HUES6 (cell line): ENCODE measurements at regions not wholly inside any gene's neighbourhood (a gene's known extent, or its start where the extent isn't known, plus 50 kb on each side); places are given as distances from the start of the nearest gene placed in this dataset.

ENCODE experiments used
- H3K27ac ChIP-seq: 2 replicates; pipeline ENCODE4 v1.7.0; 2013; ENCODE audit warnings: low read depth, mild to moderate bottlenecking, low read length, inconsistent platforms
- H3K27me3 ChIP-seq: 2 replicates; pipeline ENCODE4 v1.6.1; 2013; ENCODE audit warnings: low read length; ENCODE audit not compliant: control insufficient read depth, insufficient read depth
- H3K36me3 ChIP-seq: 2 replicates; pipeline ENCODE4 v1.6.1; 2013; ENCODE audit warnings: low read length; ENCODE audit not compliant: control insufficient read depth, insufficient read depth
- H3K4me1 ChIP-seq: 2 replicates; pipeline ENCODE4 v1.6.1; 2013; ENCODE audit warnings: low read length; ENCODE audit not compliant: control insufficient read depth, insufficient read depth
- H3K4me3 ChIP-seq: 2 replicates; pipeline ENCODE4 v1.5.1; 2013; ENCODE audit warnings: low read depth, low read length
- H3K9ac ChIP-seq: one replicate; pipeline ENCODE4 v1.6.1; 2013; ENCODE audit warnings: mild to moderate bottlenecking, low read length
- H3K9me3 ChIP-seq: 2 replicates; pipeline ENCODE4 v1.6.1; 2013; ENCODE audit warnings: low read depth, low read length; ENCODE audit not compliant: control insufficient read depth, insufficient read depth

DNA sequence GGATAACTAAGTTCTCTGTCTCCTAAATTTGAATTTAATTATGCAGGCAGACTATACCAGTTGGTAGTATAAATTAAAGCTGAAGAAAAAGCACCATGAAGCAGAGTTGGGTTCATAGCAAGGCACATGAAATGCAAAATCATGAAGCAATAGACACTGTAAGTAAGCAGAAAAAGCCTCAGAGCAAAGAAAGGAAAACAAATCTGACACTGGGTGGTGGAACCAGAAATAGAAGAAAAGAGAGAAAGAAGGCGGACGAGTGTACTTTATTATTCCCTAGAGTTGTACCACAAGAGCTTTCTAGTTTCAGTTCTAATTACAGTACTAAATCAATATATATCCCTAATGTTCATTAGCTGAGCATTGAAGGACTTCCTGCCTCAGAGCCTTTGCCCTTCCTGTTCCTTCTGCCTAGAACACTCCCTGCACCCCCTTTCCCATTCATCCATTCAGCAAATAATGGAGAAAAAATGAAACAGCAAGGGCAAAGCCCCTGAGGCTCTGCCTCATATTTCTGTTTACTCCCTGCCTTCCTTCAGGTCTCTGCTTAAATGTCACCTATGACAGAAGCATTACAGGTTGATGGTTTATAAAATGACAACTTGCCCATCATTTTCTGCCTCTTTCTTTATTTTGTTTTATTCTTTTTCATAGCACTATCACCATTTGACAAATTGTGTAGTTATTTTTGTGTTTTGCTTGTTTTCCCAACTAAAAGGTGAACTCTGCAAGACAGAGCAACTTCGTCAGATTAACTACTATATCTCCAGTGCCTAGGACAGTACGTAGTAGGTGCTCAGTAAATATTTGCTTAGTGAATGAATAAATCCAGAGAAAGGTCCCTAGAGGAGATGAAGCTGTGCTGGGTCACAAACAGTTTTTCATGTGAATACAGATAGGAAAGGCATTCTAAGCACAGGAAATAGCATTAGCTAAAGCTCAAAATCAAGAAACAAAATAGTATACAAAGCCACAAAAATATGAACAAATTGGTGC, 154.0 kb upstream of the RASGEF1B start:
- Histone ChIP-seq H3K27me3 (no peaks in the 10 kb centered on the region), H3K9me3 (no peaks in the 10 kb centered on the region), H3K9ac (no peak overlapping the region), H3K27ac (no peak overlapping the region), H3K4me1 (peaks cover 9% of the 10 kb centered on the region), H3K36me3 (no peaks in the 10 kb centered on the region), H3K4me3 (no peak overlapping the region)

DNA sequence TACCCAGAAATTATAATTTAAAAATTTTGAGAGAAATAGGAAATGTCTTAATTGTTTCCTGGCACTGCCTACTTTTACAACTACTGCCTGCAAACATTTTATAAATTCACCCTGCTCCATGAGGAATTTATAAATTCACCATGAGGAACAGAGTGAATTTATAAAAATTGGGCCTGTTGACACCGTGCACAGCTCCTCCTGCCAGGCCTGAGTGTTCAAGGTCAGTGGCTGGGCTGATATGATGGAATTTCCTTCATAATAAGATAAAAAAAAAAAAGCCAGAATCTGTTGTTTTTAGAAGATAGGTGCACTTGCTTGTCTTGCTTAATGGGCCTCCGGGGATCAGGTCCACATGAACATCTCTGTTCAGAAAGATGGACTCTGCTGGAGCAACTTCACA, 151.7 kb upstream of the RASGEF1B start:
- H3K27ac ChIP-seq, result no peak overlapping the region
- H3K4me3 ChIP-seq, result no peak overlapping the region
- peaks cover 2% of the 10 kb centered on the region; the same call in 1 of the 2 replicates for H3K9me3 ChIP-seq

DNA sequence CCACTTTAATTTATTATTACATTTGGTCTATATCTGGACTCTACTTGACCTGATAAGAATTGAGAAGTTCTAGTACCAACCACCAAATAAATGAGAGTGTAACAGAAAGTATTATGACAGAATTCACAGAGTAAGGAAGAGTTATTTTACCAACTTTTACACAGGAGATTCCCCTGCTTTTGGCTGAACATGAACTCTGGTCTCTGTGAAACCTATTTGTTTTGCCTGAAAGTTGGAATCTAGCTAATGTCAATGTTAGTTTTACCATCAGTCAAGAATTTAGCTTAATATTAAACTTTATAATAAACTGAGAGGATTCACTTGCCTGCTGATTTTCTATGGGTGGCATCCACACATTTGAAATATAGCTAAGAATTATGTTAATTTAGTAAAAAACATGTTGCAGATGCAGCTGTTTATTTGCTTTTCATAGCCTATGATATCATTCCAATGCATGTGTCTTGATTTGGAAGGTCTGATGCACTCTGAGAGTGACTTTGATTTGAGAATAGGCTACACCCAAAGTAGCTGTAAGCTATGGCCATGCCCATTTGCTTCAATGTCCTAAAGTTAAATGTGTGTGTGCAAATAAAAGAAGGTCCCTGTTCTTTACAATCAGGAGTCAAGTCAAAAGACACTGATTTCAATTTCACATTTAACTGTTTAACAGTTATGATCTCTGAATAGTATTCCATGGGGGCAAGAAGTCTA, 150.9 kb upstream of the RASGEF1B start:
- no peak overlapping the region for H3K4me3 ChIP-seq
- H3K27ac ChIP-seq, result no peak overlapping the region
- no peaks in the 10 kb centered on the region for H3K36me3 ChIP-seq
- no peaks in the 10 kb centered on the region for H3K27me3 ChIP-seq
- peaks cover 2% of the 10 kb centered on the region; the same call in 1 of the 2 replicates for H3K9me3 ChIP-seq
- H3K4me1 ChIP-seq, result peaks cover 5% of the 10 kb centered on the region
- no peak overlapping the region for H3K9ac ChIP-seq

More for the DNA sequence above, 151.7 kb upstream of the RASGEF1B start:
- Histone ChIP-seq H3K4me1 (peaks cover 9% of the 10 kb centered on the region), H3K27me3 (no peaks in the 10 kb centered on the region), H3K36me3 (no peaks in the 10 kb centered on the region), H3K9ac (no peak overlapping the region)

DNA sequence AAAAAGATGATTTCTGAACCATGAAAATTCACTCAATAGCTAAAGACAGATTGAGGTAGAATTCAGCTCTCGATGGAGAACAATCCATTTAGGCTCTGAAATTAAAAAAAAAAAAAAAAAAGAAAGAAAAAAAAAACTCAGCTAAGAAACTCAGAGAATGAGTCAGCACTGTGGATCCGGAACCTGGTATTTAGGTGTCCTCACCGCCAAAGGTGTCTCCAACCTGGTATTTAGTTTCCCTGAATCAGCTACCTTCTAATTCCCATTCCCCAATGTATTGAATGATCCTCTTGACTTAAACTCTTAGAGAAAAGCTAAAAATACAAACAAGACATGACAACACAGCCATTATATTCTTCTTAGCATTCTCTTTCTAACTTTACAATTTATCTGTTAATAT, 150.3 kb upstream of the RASGEF1B start:
- Histone ChIP-seq H3K27ac (no peak overlapping the region), H3K9me3 (peaks cover 2% of the 10 kb centered on the region; the same call in 1 of the 2 replicates), H3K4me1 (no peaks in the 10 kb centered on the region), H3K4me3 (no peak overlapping the region), H3K9ac (no peak overlapping the region), H3K27me3 (no peaks in the 10 kb centered on the region), H3K36me3 (no peaks in the 10 kb centered on the region)

DNA sequence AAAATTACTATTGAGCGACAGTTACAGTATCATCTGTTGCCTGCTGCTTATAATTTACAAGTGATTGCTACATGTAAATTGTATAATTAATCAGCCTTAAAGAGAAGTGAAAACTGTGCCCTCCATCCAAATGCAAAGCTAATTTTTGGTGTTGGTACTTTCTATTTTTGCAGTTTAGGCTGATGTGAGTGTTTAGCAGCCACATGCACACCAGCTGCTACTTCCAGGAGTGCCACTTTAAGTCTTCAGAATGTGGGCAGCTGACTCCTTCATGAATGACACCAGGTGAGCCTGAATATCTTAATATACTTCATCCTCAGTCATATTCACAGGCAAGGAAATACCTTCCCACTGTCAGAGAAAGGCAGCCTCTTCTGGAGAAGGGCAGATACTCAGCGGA, 149.8 kb upstream of the RASGEF1B start:
- H3K27me3 ChIP-seq, result no peaks in the 10 kb centered on the region
- no peak overlapping the region for H3K27ac ChIP-seq
- H3K9ac ChIP-seq, result no peak overlapping the region
- no peaks in the 10 kb centered on the region for H3K4me1 ChIP-seq
- no peaks in the 10 kb centered on the region for H3K36me3 ChIP-seq
- H3K4me3 ChIP-seq, result no peak overlapping the region
- peaks cover 2% of the 10 kb centered on the region; the same call in 1 of the 2 replicates for H3K9me3 ChIP-seq

DNA sequence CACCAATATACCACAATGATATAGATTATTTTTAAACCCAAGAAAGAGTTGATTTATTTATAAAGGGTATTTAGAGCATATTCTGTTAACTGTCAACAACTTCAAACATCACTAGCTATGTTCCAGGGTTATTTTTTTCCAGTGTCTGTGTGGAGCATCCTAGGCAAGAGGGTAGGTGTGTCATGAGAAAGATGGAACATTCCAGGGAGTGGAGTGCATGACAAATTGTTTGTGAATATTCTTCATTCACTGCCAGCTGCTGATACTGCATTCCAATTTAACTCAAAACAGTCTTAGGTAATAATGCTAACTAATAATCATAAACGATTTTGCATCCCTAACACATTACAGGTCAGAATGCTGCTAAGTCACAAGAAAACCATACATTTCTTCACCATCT, 148.7 kb upstream of the RASGEF1B start:
- H3K27ac ChIP-seq, result no peak overlapping the region
- H3K4me1 ChIP-seq, result no peaks in the 10 kb centered on the region
- no peak overlapping the region for H3K4me3 ChIP-seq
- H3K36me3 ChIP-seq, result no peaks in the 10 kb centered on the region
- H3K27me3 ChIP-seq, result no peaks in the 10 kb centered on the region
- H3K9ac ChIP-seq, result no peak overlapping the region
- peaks cover 2% of the 10 kb centered on the region; the same call in 1 of the 2 replicates for H3K9me3 ChIP-seq

DNA sequence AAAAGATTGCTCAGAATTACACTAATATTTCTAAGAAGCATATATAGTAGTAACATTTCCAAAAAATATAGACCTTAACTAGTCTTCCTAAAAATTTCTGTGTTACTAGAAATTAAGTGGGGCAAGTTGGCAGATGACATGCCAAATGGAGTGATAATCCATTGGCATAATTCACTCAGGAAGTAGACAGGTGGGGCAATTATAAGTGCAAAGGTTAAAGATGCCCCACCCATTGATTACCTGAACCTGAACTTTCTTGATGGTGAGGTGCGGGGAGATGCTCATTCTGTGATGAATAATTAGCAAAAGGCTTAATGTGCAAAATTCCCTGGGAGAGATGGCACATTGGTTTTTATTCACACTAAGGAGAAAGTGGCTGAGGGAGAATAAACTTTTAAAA, 145.8 kb upstream of the RASGEF1B start:
- Histone ChIP-seq H3K27ac (no peak overlapping the region), H3K4me3 (no peak overlapping the region), H3K4me1 (no peaks in the 10 kb centered on the region), H3K36me3 (no peaks in the 10 kb centered on the region), H3K27me3 (no peaks in the 10 kb centered on the region), H3K9ac (no peak overlapping the region), H3K9me3 (peaks cover 2% of the 10 kb centered on the region; the same call in 1 of the 2 replicates)

DNA sequence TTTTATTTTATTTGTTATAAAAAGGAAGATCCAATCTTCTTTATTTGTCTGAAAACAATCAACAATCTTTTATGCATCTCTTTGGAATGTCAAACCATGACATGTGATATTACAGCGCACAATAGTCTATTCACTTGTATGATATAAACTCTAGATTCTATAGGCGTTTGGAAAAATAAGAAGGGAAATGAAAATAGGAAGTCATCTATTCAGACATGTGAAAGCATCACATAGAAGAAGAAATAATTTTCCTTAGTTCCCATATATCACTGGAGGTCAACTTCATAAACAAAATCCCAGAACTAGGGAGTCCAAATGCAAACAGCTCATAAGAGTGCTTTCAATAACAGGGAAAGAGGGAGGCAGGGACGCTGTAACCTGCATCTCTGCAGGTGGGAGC, 139.5 kb upstream of the RASGEF1B start:
- Histone ChIP-seq H3K4me1 (peaks cover 11% of the 10 kb centered on the region; the same call in 1 of the 2 replicates), H3K27me3 (no peaks in the 10 kb centered on the region), H3K4me3 (no peak overlapping the region), H3K36me3 (no peaks in the 10 kb centered on the region), H3K9ac (no peak overlapping the region), H3K9me3 (no peaks in the 10 kb centered on the region), H3K27ac (no peak overlapping the region)

DNA sequence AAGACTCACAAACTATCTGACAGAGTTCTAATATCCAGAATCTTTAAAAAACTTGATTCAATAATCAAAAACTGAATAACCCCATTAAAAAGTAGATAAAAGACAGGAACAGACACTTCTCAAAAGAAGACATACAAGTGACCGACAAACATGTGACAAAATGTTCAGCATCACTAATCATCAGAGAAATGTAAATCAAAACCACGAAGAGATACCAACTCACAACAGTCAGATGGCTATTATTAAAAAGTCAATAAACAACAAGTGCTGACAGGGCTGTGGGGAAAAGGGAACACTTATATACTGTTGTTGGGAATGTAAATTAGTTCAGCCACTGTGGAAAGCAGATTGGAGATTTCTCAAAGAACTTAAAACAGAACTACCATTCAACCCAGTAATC, 138.1 kb upstream of the RASGEF1B start:
- no peak overlapping the region for H3K27ac ChIP-seq

DNA sequence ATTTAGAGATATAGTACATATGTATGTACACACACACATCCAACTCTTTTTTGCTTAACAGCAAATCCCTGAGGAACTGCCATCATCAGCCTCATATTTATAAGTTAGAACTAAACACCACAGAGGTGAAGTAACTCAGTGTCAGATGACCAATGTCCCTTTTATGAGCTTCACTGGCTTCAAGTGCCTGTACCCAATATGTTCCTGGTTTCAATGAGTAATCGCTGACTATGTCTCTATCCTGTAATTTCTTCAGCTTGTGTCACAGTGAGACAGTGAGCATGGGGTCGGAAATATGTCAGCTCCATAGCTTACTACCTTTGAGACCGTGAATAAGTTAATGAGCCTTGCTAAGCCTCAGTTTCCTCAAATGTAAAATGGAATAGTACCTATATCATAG, 136.2 kb upstream of the RASGEF1B start:
- Histone ChIP-seq H3K9me3 (peaks cover 2% of the 10 kb centered on the region; the same call in 1 of the 2 replicates), H3K36me3 (no peaks in the 10 kb centered on the region), H3K27me3 (no peaks in the 10 kb centered on the region), H3K4me1 (peaks cover 26% of the 10 kb centered on the region; the same call in 1 of the 2 replicates), H3K4me3 (no peak overlapping the region), H3K27ac (no peak overlapping the region), H3K9ac (no peak overlapping the region)

More for the DNA sequence above, 138.1 kb upstream of the RASGEF1B start:
- H3K27me3 ChIP-seq, result no peaks in the 10 kb centered on the region
- H3K36me3 ChIP-seq, result no peaks in the 10 kb centered on the region
- no peak overlapping the region for H3K9ac ChIP-seq
- no peak overlapping the region for H3K4me3 ChIP-seq
- no peaks in the 10 kb centered on the region for H3K9me3 ChIP-seq
- peaks cover 23% of the 10 kb centered on the region; the same call in 1 of the 2 replicates for H3K4me1 ChIP-seq
